A673 (cell line): ENCODE measurements at regions not wholly inside any gene's neighbourhood (a gene's known extent, or its start where the extent isn't known, plus 50 kb on each side); places are given as distances from the start of the nearest gene placed in this dataset.

ENCODE experiments used
- CTCF ChIP-seq: fragments of 300-800, 200-600 bp; sonication (generic); conservative IDR thresholded peaks from 2 replicates; pipeline ENCODE4 v1.5.1; 2017; ENCODE audit warnings: low read depth, mild to moderate bottlenecking, antibody characterized with exemption, low read length, moderate library complexity, mixed read lengths
- EZH2 ChIP-seq: fragments of 200-600 bp; sonication (generic); IDR thresholded peaks from 2 replicates; pipeline ENCODE4 v1.6.1; 2017; ENCODE audit warnings: borderline replicate concordance, low read depth, mild to moderate bottlenecking, mixed read lengths, antibody characterized with exemption, low read length; ENCODE audit not compliant: poor library complexity, severe bottlenecking

DNA sequence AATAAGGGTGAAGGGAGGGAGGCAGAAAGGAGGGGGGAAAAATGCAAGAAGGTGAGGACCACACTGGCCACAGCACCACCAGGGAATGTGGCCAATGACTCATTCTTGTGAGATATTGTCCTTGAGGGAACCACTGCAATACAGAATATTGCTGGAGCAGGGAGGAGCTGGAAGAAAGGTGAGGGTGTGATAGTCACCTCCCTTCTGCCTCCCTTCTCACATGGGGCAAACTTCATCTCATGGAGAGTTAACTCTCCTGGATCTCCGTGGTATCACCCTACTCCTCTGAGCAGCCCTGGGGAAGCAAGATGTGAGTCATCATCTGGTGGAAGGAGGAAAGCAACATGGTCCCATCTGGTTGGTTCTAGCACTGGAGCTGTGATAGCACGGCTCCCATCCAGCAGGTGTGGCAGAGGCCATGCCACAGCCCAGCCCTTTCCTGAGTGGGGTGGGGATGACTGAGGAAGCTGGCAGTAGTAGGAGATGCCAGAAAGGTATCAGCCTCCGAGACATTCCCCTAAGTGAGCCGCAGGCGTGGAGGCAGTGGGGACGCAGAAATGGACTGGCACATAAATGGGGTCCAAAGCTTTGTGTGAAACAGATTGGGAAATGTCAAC lies 115.9 kb upstream of the LPP start:
- no peak for TF ChIP-seq CTCF
- no peak for TF ChIP-seq EZH2
